GM23338 (cell line): ENCODE measurements at regions not wholly inside any gene's neighbourhood (a gene's known extent, or its start where the extent isn't known, plus 50 kb on each side); places are given as distances from the start of the nearest gene placed in this dataset.

ENCODE experiments used
- ATAC-seq: fragments of 200-7000 bp; cut with Tn5 transposase; 3 replicates; pipeline ENCODE4 v1.9.1; 2020
- DNase-seq: peaks from one replicate; pipeline ENCODE4 v3.0.0-alpha.2; 2015; ENCODE audit warnings: low spot score
- H2AFZ ChIP-seq: fragments of 200-600 bp; sonication (generic); 2 replicates; pipeline ENCODE4 v1.8.0; 2016; ENCODE audit warnings: antibody characterized with exemption, mild to moderate bottlenecking, moderate library complexity
- H3F3A ChIP-seq: fragments of 200-600 bp; sonication (generic); replicated peaks from 2 replicates; pipeline ENCODE4 v1.8.0; 2017; ENCODE audit warnings: antibody characterized with exemption, mixed run types, low read depth
- H3K27ac ChIP-seq: fragments of 200-600 bp; sonication (generic); 2 replicates; pipeline ENCODE4 v1.6.1; 2016; ENCODE audit warnings: low read depth
- H3K27me3 ChIP-seq: fragments of 200-600 bp; sonication (generic); 2 replicates; pipeline ENCODE4 v1.8.0; 2016; ENCODE audit warnings: mild to moderate bottlenecking, mixed run types, moderate library complexity; ENCODE audit not compliant: insufficient read depth
- H3K36me3 ChIP-seq: fragments of 200-600 bp; sonication (generic); 2 replicates; pipeline ENCODE4 v1.8.0; 2016; ENCODE audit warnings: mild to moderate bottlenecking; ENCODE audit not compliant: insufficient read depth
- H3K4me1 ChIP-seq: fragments of 200-600 bp; sonication (generic); 2 replicates; pipeline ENCODE4 v1.8.0; 2016; ENCODE audit warnings: mild to moderate bottlenecking, moderate library complexity; ENCODE audit not compliant: insufficient read depth
- H3K4me2 ChIP-seq: fragments of 200-600 bp; sonication (generic); 2 replicates; pipeline ENCODE4 v1.7.1; 2017; ENCODE audit warnings: mixed run types
- H3K4me3 ChIP-seq: fragments of 200-600 bp; sonication (generic); 2 replicates; pipeline ENCODE4 v1.6.1; 2016; ENCODE audit warnings: mixed run types
- H3K79me2 ChIP-seq: fragments of 200-600 bp; sonication (generic); replicated peaks from 2 replicates; pipeline ENCODE4 v1.8.0; 2017; ENCODE audit warnings: mild to moderate bottlenecking; ENCODE audit not compliant: insufficient read depth
- H3K9me2 ChIP-seq: fragments of 200-600 bp; sonication (generic); 2 replicates; pipeline ENCODE4 v1.8.0; 2017; ENCODE audit not compliant: insufficient read depth
- H4K20me1 ChIP-seq: fragments of 200-600 bp; sonication (generic); replicated peaks from 2 replicates; pipeline ENCODE4 v1.8.0; 2017; ENCODE audit warnings: mild to moderate bottlenecking; ENCODE audit not compliant: insufficient read depth
- H3K27ac Mint-ChIP-seq: 2 replicates; pipeline ENCODE4 v1.8.0; 2020; ENCODE audit warnings: inconsistent platforms, mild to moderate bottlenecking, moderate library complexity, mixed read lengths
- H3K27me3 Mint-ChIP-seq: 3 replicates; pipeline ENCODE4 v1.8.0; 2022; ENCODE audit warnings: low read depth, mild to moderate bottlenecking, moderate library complexity, mixed read lengths, inconsistent platforms; ENCODE audit not compliant: insufficient read depth, poor library complexity
- H3K36me3 Mint-ChIP-seq: 3 replicates; pipeline ENCODE4 v1.8.0; 2021; ENCODE audit warnings: low read depth, mild to moderate bottlenecking, inconsistent platforms, moderate library complexity, mixed read lengths
- H3K4me1 Mint-ChIP-seq: 3 replicates; pipeline ENCODE4 v1.8.0; 2020; ENCODE audit warnings: mild to moderate bottlenecking, inconsistent platforms, mixed read lengths
- H3K4me3 Mint-ChIP-seq: 3 replicates; pipeline ENCODE4 v1.8.0; 2021; ENCODE audit warnings: moderate library complexity, mild to moderate bottlenecking, inconsistent platforms, mixed read lengths
- H3K9me3 Mint-ChIP-seq: 3 replicates; pipeline ENCODE4 v1.8.0; 2020; ENCODE audit warnings: moderate library complexity, mild to moderate bottlenecking, inconsistent platforms, mixed read lengths
- ETS1 ChIP-seq: IDR thresholded peaks from 2 replicates; pipeline ENCODE4 v1.6.1; 2016; ENCODE audit warnings: antibody characterized with exemption
- EZH2 ChIP-seq: fragments of 200-600 bp; sonication (generic); IDR thresholded peaks from one replicate; pipeline ENCODE4 v1.8.0; 2017; ENCODE audit warnings: antibody characterized with exemption, mild to moderate bottlenecking, low read depth; ENCODE audit not compliant: unreplicated experiment
- NANOG ChIP-seq: IDR thresholded peaks from 2 replicates; pipeline ENCODE4 v1.6.1; 2016; ENCODE audit warnings: antibody characterized with exemption, borderline replicate concordance
- STAT1 ChIP-seq: IDR thresholded peaks from one replicate; pipeline ENCODE4 v1.6.1; 2016; ENCODE audit warnings: antibody characterized with exemption; ENCODE audit not compliant: unreplicated experiment
- ZNF114 ChIP-seq: fragments of 250-450 bp; sonication (Bioruptor Pico); IDR thresholded peaks from 2 replicates; pipeline ENCODE4 v1.5.0; 2020; ENCODE audit warnings: mild to moderate bottlenecking, moderate library complexity
- ZNF331 ChIP-seq: fragments of 250-450 bp; sonication (Bioruptor Pico); IDR thresholded peaks from 2 replicates; pipeline ENCODE4 v1.5.0; 2020; ENCODE audit warnings: low read depth, mild to moderate bottlenecking, moderate library complexity
- ZNF462 ChIP-seq: fragments of 250-450 bp; sonication (Bioruptor Pico); IDR thresholded peaks from 2 replicates; pipeline ENCODE4 v1.5.0; 2020; ENCODE audit warnings: mild to moderate bottlenecking, moderate library complexity

- H3K27ac ChIP-seq: no peak overlapping the region
- ATAC-seq: no peak
- H3K4me3 Mint-ChIP-seq: no peak overlapping the region
These were observed 240.8 kb downstream of the SNX10 start for GRCh38 chr7:26532471-26532870.

More at GRCh38 chr7:26532471-26532870, 240.8 kb downstream of the SNX10 start:
- Histone ChIP-seq H3K4me3 (no peak overlapping the region), H2AFZ (no peak overlapping the region), H3F3A (no peaks in the 10 kb centered on the region), H3K4me1 (no peaks in the 10 kb centered on the region), H3K79me2 (no peaks in the 10 kb centered on the region), H3K36me3 (no peaks in the 10 kb centered on the region), H3K4me2 (no peak overlapping the region), H3K9me2 (no peaks in the 10 kb centered on the region), H4K20me1 (no peaks in the 10 kb centered on the region), H3K27me3 (no peaks in the 10 kb centered on the region)
- Mint-ChIP-seq H3K27ac (no peak overlapping the region), H3K36me3 (no peaks in the 10 kb centered on the region), H3K27me3 (peaks cover 3% of the 10 kb centered on the region), H3K4me1 (no peaks in the 10 kb centered on the region), H3K9me3 (no peaks in the 10 kb centered on the region)
- no peak for DNase-seq
- no peak for TF ChIP-seq ZNF114
- no peak for TF ChIP-seq ZNF462 (CRISPR knock-in tag)
- no peak for TF ChIP-seq STAT1
- TF ChIP-seq NANOG: no peak
- no peak for TF ChIP-seq EZH2
- TF ChIP-seq ZNF331 (CRISPR knock-in tag): no peak
- TF ChIP-seq ETS1: no peak
